Heart left ventricle (tissue), 16 donors: ENCODE measurements at regions not wholly inside any gene's neighbourhood (a gene's known extent, or its start where the extent isn't known, plus 50 kb on each side); places are given as distances from the start of the nearest gene placed in this dataset.
"Not testable (repeated sequence)": the region's sequence is repeated elsewhere in the genome, so short reads cannot be mapped to it uniquely, and the experiment has no call there.

Experiments
- ATAC-seq, 4 donors: fragments of 200-7000 bp; cut with Tn5 transposase; one replicate each; pipeline ENCODE4 v1.9.1; 2020 to 2022; ENCODE audit warnings: moderate library complexity in 4 of 4, mild to moderate bottlenecking in 3 of 4, moderate number of reproducible peaks in 1 of 4
- DNase-seq, 5 donors: peaks; one replicate each; pipeline ENCODE4 v3.0.0-alpha.2; 2020
- H3K27ac ChIP-seq, 12 donors: fragments of 200-600 bp; sonication (generic) in 4 of 12; one replicate each; pipeline versions ENCODE4 v1.5.0 to v1.8.0; 2016 to 2022; ENCODE audit warnings: mild to moderate bottlenecking in 2 of 12
- H3K27me3 ChIP-seq, 9 donors: fragments of 200-600 bp; sonication (generic) in 2 of 9; one replicate each; pipeline versions ENCODE4 v1.5.1 to v1.8.0; 2016 to 2022; ENCODE audit warnings: mild to moderate bottlenecking in 3 of 9
- H3K36me3 ChIP-seq, 9 donors: fragments of 200-600 bp; sonication (generic) in 2 of 9; one replicate each; pipeline versions ENCODE4 v1.5.0 to v1.8.0; 2018 to 2022; ENCODE audit warnings: mild to moderate bottlenecking in 2 of 9
- H3K4me1 ChIP-seq, 12 donors: fragments of 200-600 bp; sonication (generic) in 4 of 12; one replicate each; pipeline versions ENCODE4 v1.5.0 to v1.8.0; 2016 to 2022; ENCODE audit warnings: mild to moderate bottlenecking in 3 of 12
- H3K4me3 ChIP-seq, 12 donors: fragments of 200-600 bp; sonication (generic) in 4 of 12; one replicate each; pipeline versions ENCODE4 v1.5.0 to v1.8.0; 2017 to 2022; ENCODE audit warnings: mild to moderate bottlenecking in 9 of 12, moderate library complexity in 4 of 12
- H3K9me3 ChIP-seq, 12 donors: fragments of 200-600 bp; sonication (generic) in 4 of 12; one replicate each; pipeline versions ENCODE4 v1.5.0 to v1.8.0; 2016 to 2022; ENCODE audit warnings: mild to moderate bottlenecking in 1 of 12
- POLR2A ChIP-seq, 2 donors: fragments of 450-650 bp; IDR thresholded peaks; one replicate each; pipeline ENCODE4 v1.6.1; 2017; ENCODE audit warnings: antibody characterized with exemption in 2 of 2, mild to moderate bottlenecking in 2 of 2, moderate library complexity in 2 of 2
- WGBS, 4 donors: extraction: QIAGEN DNeasy Blood & Tissue Kit in 2 of 4; methylation state at CpG; one replicate each; pipeline versions ENCODE4 v1.1.5 to v1.1.7; 2013 to 2018; 5-methylcytosine and 5-hydroxymethylcytosine counted together
- intact Hi-C, 10 donors: fragments of 100-400 bp; cut with DNase I; formaldehyde crosslinking; loops; one replicate each; pipeline versions ENCODE4 v1.11.1 to v1.14.2; 2022
- TF ChIP-seq, protein P1 (sequence below), 12 donors: fragments of 200-600 bp; sonication (generic) in 4 of 12; IDR thresholded peaks; one replicate each; pipeline versions ENCODE4 v1.5.0 to v1.8.0; 2018 to 2022; ENCODE audit warnings: antibody characterized with exemption in 12 of 12, mild to moderate bottlenecking in 5 of 12
- donor health status: ischemic (EF 13 %, LVEDD 7.1; RV severe dilation, severe dysfunction).
- donor health status: healthy with polysubstance abuse.
- donor health status: DM: no; HTN: yes; CAD: no.
- donor health status: DM: no; HTN: no; CAD: no.
- donor health status: ischemic (EF 25% LVEDD 6.9; RV normal size, moderate dysfunction).
- donor health status: ischemic (EF 25% LVEDD 5.7; RV mildly dilated, moderate dysfunction).
- donor health status: healthy.
- donor health status: DM: yes; HTN: yes; CAD: no.
- donor health status: ischemic (EF 35%, LVEDD 5.7; RV mildly dilated, moderate dysfunction).
- donor health status: nonischemic (EF 11% LVEDD 7.7; RV severe dilation, severe dysfunction).
- donor health status: DM: yes; HTN: yes; CAD: no.
- donor health status: PGD.
- donor health status: ischemic (EF 29% LVEDD 5.4; RV normal size, mild dysfunction).
- donor health status: nonischemic (EF 23%, LVEDD 6.1; RV moderate dilation, normal function).

DNA sequence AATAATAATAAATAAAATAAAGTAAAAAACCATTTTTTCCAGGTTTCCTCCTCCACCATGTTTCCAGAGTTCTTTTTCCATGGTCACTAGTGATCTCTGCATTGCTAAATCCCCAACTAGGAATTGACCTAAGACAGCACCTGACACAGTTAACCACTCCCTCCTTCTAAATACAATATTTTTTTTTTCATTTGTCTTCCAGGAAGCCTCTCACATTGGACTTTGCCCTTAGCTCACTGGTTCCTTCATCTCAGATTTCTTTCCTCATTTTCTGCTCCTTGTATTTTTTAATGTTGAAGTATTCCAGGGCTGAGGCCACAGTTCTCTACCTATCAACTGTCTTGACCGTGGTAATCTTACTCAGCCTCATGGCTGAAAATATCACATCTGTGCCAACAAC, 187.3 kb upstream of the FAM241A start:
- DNase-seq (no peak), ATAC-seq (no peak)
- H3K9me3 ChIP-seq, result no peaks in the 10 kb centered on the region
- no peak overlapping the region for H3K27ac ChIP-seq
- WGBS, 4 donors, result 68 to 81% (median 75%) methylated on average over 1 of the region's 1 CpG
- no peaks in the 10 kb centered on the region for H3K4me1 ChIP-seq
- no peaks in the 10 kb centered on the region for H3K27me3 ChIP-seq
- intact Hi-C loops, result no loop called here
- no peak for TF ChIP-seq POLR2A (IDR thresholded peaks at IDR 0.05)
- TF ChIP-seq, protein P1, sequence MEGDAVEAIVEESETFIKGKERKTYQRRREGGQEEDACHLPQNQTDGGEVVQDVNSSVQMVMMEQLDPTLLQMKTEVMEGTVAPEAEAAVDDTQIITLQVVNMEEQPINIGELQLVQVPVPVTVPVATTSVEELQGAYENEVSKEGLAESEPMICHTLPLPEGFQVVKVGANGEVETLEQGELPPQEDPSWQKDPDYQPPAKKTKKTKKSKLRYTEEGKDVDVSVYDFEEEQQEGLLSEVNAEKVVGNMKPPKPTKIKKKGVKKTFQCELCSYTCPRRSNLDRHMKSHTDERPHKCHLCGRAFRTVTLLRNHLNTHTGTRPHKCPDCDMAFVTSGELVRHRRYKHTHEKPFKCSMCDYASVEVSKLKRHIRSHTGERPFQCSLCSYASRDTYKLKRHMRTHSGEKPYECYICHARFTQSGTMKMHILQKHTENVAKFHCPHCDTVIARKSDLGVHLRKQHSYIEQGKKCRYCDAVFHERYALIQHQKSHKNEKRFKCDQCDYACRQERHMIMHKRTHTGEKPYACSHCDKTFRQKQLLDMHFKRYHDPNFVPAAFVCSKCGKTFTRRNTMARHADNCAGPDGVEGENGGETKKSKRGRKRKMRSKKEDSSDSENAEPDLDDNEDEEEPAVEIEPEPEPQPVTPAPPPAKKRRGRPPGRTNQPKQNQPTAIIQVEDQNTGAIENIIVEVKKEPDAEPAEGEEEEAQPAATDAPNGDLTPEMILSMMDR (IDR thresholded peaks at IDR 0.05), result no peak
- H3K36me3 ChIP-seq, result no peaks in the 10 kb centered on the region
- H3K4me3 ChIP-seq, result no peak overlapping the region

DNA sequence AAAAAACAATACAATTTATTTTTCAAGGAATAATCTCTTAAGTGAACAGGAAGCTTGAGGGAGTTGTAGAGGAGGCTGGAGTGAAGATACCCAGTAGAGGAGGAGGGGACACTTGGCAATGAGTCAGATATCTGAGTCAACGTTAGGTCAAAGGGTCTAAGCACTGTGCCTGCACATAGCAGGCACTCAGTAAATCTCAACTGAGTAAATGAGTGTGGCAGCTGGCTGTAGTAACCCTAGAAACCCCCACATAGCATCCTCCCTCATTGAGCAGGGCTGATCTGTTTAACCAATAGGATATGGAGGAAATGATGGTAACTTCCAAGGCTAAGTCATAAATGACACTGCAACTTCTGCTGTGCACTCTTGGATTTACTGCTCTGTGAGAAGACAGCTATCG, 186.0 kb upstream of the FAM241A start:
- intact Hi-C loops, result no loop called here
- Histone ChIP-seq H3K27me3 (no peaks in the 10 kb centered on the region), H3K4me1 (no peaks in the 10 kb centered on the region), H3K36me3 (no peaks in the 10 kb centered on the region), H3K9me3 (no peaks in the 10 kb centered on the region), H3K4me3 (no peak overlapping the region), H3K27ac (no peak overlapping the region)
- TF ChIP-seq POLR2A (IDR thresholded peaks at IDR 0.05), result no peak
- TF ChIP-seq, protein P1 (IDR thresholded peaks at IDR 0.05), result no peak
- ATAC-seq (no peak), DNase-seq (no peak)
- WGBS, 4 donors, result 53 to 64% (median 60%) methylated on average over 2 of the region's 2 CpGs

DNA sequence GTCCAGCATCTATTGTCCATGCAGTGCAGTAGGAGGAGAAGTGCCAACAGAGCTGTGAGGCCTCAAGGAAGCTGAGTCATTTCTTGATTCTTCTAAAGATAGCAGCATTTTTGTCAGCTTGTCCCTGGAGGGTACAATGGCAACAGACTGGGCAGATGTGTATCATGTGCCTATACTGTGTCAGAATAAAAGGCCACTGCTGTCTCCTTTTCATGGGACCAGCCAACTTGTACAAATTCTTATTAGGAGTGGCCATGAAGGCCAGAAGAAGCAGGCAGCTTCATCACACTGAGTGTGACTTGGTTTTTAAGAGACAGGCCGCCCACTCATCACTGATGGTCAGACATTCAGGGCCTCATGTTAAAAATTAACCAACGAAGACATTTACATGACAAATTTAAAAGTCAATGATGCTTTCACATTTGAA, 185.0 kb upstream of the FAM241A start:
- TF ChIP-seq, protein P1 (IDR thresholded peaks at IDR 0.05), result no peak
- no peak for TF ChIP-seq POLR2A (IDR thresholded peaks at IDR 0.05)
- Histone ChIP-seq H3K27me3 (no peaks in the 10 kb centered on the region), H3K36me3 (no peaks in the 10 kb centered on the region), H3K4me1 (no peaks in the 10 kb centered on the region), H3K9me3 (no peaks in the 10 kb centered on the region), H3K4me3 (no peak overlapping the region), H3K27ac (no peak overlapping the region)
- intact Hi-C loops, result no loop called here
- 82 to 92% (median 85%) methylated on average over 2 of the region's 2 CpGs for whole genome bisulfite sequencing, 4 donors
- ATAC-seq, result no peak
- no peak for DNase-seq

DNA sequence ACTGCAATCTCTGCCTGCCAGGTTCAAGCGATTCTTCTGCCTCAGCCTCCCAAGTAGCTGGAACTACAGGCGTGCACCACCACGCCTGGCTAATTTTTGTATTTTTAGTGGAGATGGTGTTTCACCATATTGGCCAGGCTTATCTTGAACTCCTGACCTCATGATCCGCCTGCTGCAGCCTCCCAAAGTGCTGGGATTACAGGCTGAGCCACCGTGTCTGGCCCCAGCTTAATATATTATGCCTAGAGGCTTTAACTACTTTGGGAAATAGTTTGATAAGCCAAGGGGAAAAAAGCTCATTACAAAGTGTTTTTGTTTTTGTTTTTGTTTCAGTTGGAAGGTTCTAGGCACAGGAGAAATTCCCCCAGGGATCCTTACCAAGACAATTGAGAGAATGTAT, 184.2 kb upstream of the FAM241A start:
- H3K27ac ChIP-seq, H3K36me3 ChIP-seq, H3K27me3 ChIP-seq, H3K4me1 ChIP-seq, intact Hi-C loops, H3K9me3 ChIP-seq, ATAC-seq, DNase-seq, H3K4me3 ChIP-seq: not testable (repeated sequence)
- WGBS, 4 donors, result 74 to 79% (median 77%) methylated on average over 5 of the region's 5 CpGs

DNA sequence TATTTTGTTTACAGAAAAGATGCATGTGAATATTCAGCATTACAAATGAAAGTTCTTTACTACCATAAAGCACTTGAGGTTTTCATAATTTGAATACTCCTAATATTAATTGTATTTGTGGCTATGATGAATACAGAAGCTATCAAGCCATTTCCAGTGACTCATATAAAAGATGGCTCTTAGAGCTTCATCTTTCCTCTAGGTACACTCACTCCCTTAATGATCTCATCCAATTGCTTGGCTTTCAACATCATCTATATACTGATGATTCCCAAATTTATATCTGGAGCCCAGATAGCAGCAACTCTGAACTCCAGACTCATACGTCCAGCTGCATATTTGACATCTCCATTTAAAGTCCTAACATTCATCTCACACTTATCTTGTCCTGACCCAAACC, 183.4 kb upstream of the FAM241A start:
- Histone ChIP-seq H3K27ac (no peak overlapping the region), H3K27me3 (no peaks in the 10 kb centered on the region), H3K9me3 (no peaks in the 10 kb centered on the region), H3K4me3 (no peak overlapping the region), H3K4me1 (no peaks in the 10 kb centered on the region), H3K36me3 (no peaks in the 10 kb centered on the region)
- TF ChIP-seq, protein P1 (IDR thresholded peaks at IDR 0.05), result no peak
- DNase-seq (no peak), ATAC-seq (no peak)
- intact Hi-C loops, result no loop called here
- 54 to 64% (median 57%) methylated on average over 1 of the region's 1 CpG for WGBS, 4 donors
